ENCODE measurements at regions not wholly inside any gene's neighbourhood (a gene's known extent, or its start where the extent isn't known, plus 50 kb on each side); places are given as distances from the start of the nearest gene placed in this dataset.

DNA sequence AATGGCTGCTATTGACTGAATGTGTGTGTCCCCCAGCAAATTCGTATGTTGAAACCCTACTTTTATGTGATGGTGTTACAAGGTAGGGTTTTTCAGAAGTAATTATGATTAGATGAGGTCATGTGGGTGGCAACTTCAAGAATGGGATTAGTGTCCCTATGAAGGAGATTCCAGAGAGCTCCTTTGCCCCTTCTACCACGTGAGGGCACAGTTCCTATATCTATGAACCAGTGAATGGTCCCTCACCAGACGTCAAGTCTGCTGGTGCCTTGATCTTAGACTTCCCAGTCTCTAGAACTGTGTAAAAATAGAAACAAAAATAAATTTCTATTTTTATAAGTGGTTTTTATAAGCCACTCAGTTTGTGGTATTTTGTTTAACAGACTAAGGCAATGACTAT lies 1137.6 kb upstream of the IGFBP7 start:
- TF ChIP-seq, protein P1, sequence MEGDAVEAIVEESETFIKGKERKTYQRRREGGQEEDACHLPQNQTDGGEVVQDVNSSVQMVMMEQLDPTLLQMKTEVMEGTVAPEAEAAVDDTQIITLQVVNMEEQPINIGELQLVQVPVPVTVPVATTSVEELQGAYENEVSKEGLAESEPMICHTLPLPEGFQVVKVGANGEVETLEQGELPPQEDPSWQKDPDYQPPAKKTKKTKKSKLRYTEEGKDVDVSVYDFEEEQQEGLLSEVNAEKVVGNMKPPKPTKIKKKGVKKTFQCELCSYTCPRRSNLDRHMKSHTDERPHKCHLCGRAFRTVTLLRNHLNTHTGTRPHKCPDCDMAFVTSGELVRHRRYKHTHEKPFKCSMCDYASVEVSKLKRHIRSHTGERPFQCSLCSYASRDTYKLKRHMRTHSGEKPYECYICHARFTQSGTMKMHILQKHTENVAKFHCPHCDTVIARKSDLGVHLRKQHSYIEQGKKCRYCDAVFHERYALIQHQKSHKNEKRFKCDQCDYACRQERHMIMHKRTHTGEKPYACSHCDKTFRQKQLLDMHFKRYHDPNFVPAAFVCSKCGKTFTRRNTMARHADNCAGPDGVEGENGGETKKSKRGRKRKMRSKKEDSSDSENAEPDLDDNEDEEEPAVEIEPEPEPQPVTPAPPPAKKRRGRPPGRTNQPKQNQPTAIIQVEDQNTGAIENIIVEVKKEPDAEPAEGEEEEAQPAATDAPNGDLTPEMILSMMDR (IDR thresholded peaks at IDR 0.05; ENCODE audit: poor library complexity, severe bottlenecking), result no peak
- TF ChIP-seq TAF1 (IDR thresholded peaks at IDR 0.05; ENCODE audit: low read depth), result no peak
- TF ChIP-seq RAD21 (conservative IDR thresholded peaks at IDR 0.05), result no peak
- no peak for TF ChIP-seq EZH2 (IDR thresholded peaks at IDR 0.05; ENCODE audit: borderline replicate concordance, insufficient read depth, low read length, poor library complexity, severe bottlenecking)
- no peak for TF ChIP-seq POLR2AphosphoS5 (IDR thresholded peaks at IDR 0.05)
